Mammary epithelial cell (primary cell): ENCODE measurements at regions not wholly inside any gene's neighbourhood (a gene's known extent, or its start where the extent isn't known, plus 50 kb on each side); places are given as distances from the start of the nearest gene placed in this dataset.

Experiments
- CTCF ChIP-seq, 2 donors: IDR thresholded peaks in 1 of 2; conservative IDR thresholded peaks in 1 of 2; 2 replicates each; pipeline ENCODE4 v1.5.1; 2011 to 2012; ENCODE audit warnings: inconsistent platforms in 2 of 2, low read length in 2 of 2, mild to moderate bottlenecking in 2 of 2, control low read depth in 1 of 2, low read depth in 1 of 2; ENCODE audit not compliant: insufficient read depth in 1 of 2; ENCODE audit errors: extremely low read depth in 1 of 2
- EZH2 ChIP-seq: IDR thresholded peaks from 2 replicates; pipeline ENCODE4 v1.6.1; 2012; ENCODE audit warnings: low read length, inconsistent platforms, borderline replicate concordance

- no peak for TF ChIP-seq CTCF (conservative IDR thresholded peaks at IDR 0.05 in 1 of 2, IDR thresholded peaks at IDR 0.05 in 1 of 2; ENCODE audit: extremely low read depth in 1 of 2, insufficient read depth in 1 of 2, low read depth in 1 of 2, low read length in 2 of 2)
- TF ChIP-seq EZH2, result no peak
These were observed 71.2 kb upstream of the C16orf82 start for GRCh38 chr16:26995522-26995921.
